Tibial nerve (tissue), 3 donors: ENCODE measurements at regions not wholly inside any gene's neighbourhood (a gene's known extent, or its start where the extent isn't known, plus 50 kb on each side); places are given as distances from the start of the nearest gene placed in this dataset.

ENCODE experiments used
- CTCF ChIP-seq, 5 experiments: fragments of 200-600 bp in 3 of 5; fragments of 450-650 bp in 2 of 5; sonication (generic) in 3 of 5; IDR thresholded peaks; one replicate each; pipeline ENCODE4 v1.5.1; 2016 to 2019; ENCODE audit warnings: antibody characterized with exemption in 5 of 5, mild to moderate bottlenecking in 3 of 5, moderate library complexity in 2 of 5
- POLR2A ChIP-seq, 2 donors: fragments of 450-650 bp; IDR thresholded peaks; one replicate each; pipeline ENCODE4 v1.6.1; 2017; ENCODE audit warnings: antibody characterized with exemption in 2 of 2, mild to moderate bottlenecking in 2 of 2, moderate library complexity in 2 of 2

GRCh38 chr1:47523835-47524215 lies 86.0 kb downstream of the FOXD2 start:
- no peak for TF ChIP-seq POLR2A (IDR thresholded peaks at IDR 0.05)
- no peak for TF ChIP-seq CTCF (IDR thresholded peaks at IDR 0.05)
